Left renal pelvis (tissue), 4 donors: ENCODE measurements at regions not wholly inside any gene's neighbourhood (a gene's known extent, or its start where the extent isn't known, plus 50 kb on each side); places are given as distances from the start of the nearest gene placed in this dataset.
"Not testable (repeated sequence)": the region's sequence is repeated elsewhere in the genome, so short reads cannot be mapped to it uniquely, and the experiment has no call there.

Experiments
- DNase-seq, 4 donors: peaks; one replicate each; pipeline ENCODE4 v3.0.0-alpha.2; 2013; ENCODE audit warnings: low read depth in 4 of 4, low spot score in 3 of 4

GRCh38 chr7:46607176-46607575, 686.1 kb upstream of the IGFBP3 start:
- DNase-seq, result no peak

- no peak for DNase-seq
Observed at GRCh38 chr7:46606761-46607160, 685.7 kb upstream of the IGFBP3 start.

- DNase-seq, result no peak
Observed at GRCh38 chr7:46604241-46604661, 683.2 kb upstream of the IGFBP3 start.

GRCh38 chr7:46603780-46604179, 682.7 kb upstream of the IGFBP3 start:
- no peak for DNase-seq

GRCh38 chr7:46603296-46603752, 682.3 kb upstream of the IGFBP3 start:
- DNase-seq, result no peak

GRCh38 chr7:46600340-46600739, 679.3 kb upstream of the IGFBP3 start:
- no peak for DNase-seq

- DNase-seq, result not testable (repeated sequence)
Observed at GRCh38 chr7:46594831-46595230, 673.8 kb upstream of the IGFBP3 start.

GRCh38 chr7:46590918-46591905, 670.1 kb upstream of the IGFBP3 start:
- DNase-seq, result not testable (repeated sequence)

- DNase-seq, result no peak
Observed at GRCh38 chr7:46589286-46589685, 668.2 kb upstream of the IGFBP3 start.

- DNase-seq, result no peak
Observed at GRCh38 chr7:46586406-46586805, 665.3 kb upstream of the IGFBP3 start.

- no peak for DNase-seq
Observed at GRCh38 chr7:46583656-46584055, 662.6 kb upstream of the IGFBP3 start.

- DNase-seq, result no peak
Observed at GRCh38 chr7:46581268-46581667, 660.2 kb upstream of the IGFBP3 start.

GRCh38 chr7:46580766-46581165, 659.7 kb upstream of the IGFBP3 start:
- DNase-seq, result no peak

- DNase-seq, result no peak
Observed at GRCh38 chr7:46577394-46577793, 656.3 kb upstream of the IGFBP3 start.

- no peak for DNase-seq
Observed at GRCh38 chr7:46576950-46577349, 655.9 kb upstream of the IGFBP3 start.

GRCh38 chr7:46572691-46573090, 651.6 kb upstream of the IGFBP3 start:
- no peak for DNase-seq

- no peak for DNase-seq
Observed at GRCh38 chr7:46571996-46572395, 650.9 kb upstream of the IGFBP3 start.

- no peak for DNase-seq
Observed at GRCh38 chr7:46569133-46569465, 648.0 kb upstream of the IGFBP3 start.

- DNase-seq, result no peak
Observed at GRCh38 chr7:46568420-46569132, 647.5 kb upstream of the IGFBP3 start.

- DNase-seq, result no peak
Observed at GRCh38 chr7:46567858-46568257, 646.8 kb upstream of the IGFBP3 start.

GRCh38 chr7:46566097-46566774, 645.2 kb upstream of the IGFBP3 start:
- DNase-seq, result no peak
